Gastroesophageal sphincter (tissue), 3 donors: ENCODE measurements at regions not wholly inside any gene's neighbourhood (a gene's known extent, or its start where the extent isn't known, plus 50 kb on each side); places are given as distances from the start of the nearest gene placed in this dataset.

Experiments used
- EP300 ChIP-seq: sonication (generic); formaldehyde crosslinking; IDR thresholded peaks from one replicate; pipeline ENCODE4 v1.6.1; 2017; ENCODE audit warnings: antibody characterized with exemption, mild to moderate bottlenecking
- POLR2A ChIP-seq, 2 donors: fragments of 450-650 bp; IDR thresholded peaks; one replicate each; pipeline ENCODE4 v1.6.1; 2017; ENCODE audit warnings: antibody characterized with exemption in 2 of 2, mild to moderate bottlenecking in 2 of 2, moderate library complexity in 1 of 2
- POLR2AphosphoS5 ChIP-seq: sonication (generic); formaldehyde crosslinking; IDR thresholded peaks from one replicate; pipeline ENCODE4 v1.6.1; 2017; ENCODE audit warnings: antibody characterized with exemption
- TF ChIP-seq, protein P1 (sequence below), 4 experiments: fragments of 200-600 bp in 2 of 4; fragments of 450-650 bp in 2 of 4; sonication (generic) in 1 of 4; IDR thresholded peaks; one replicate each; pipeline ENCODE4 v1.5.1; 2017 to 2019; ENCODE audit warnings: antibody characterized with exemption in 4 of 4, mild to moderate bottlenecking in 2 of 4, moderate library complexity in 2 of 4

DNA sequence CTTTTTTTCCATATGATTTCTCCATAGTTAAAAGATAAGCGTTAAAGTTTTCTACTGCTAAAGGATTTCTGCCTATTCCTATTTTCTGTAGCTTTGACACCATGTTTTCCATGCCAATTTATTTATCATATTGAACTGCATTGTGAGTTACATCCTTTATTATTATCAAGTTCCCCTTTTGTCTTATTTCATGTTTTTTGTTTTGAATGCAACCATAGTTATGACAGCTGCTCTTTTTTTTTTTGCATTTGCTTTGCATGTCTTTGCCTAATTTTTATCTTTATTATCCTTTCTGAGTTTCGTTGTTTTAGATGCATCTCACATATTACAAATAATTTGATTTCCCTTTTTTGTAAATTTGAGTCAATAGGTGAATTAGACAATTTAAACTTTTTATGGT, 161.5 kb downstream of the DEPDC1B start:
- TF ChIP-seq, protein P1, sequence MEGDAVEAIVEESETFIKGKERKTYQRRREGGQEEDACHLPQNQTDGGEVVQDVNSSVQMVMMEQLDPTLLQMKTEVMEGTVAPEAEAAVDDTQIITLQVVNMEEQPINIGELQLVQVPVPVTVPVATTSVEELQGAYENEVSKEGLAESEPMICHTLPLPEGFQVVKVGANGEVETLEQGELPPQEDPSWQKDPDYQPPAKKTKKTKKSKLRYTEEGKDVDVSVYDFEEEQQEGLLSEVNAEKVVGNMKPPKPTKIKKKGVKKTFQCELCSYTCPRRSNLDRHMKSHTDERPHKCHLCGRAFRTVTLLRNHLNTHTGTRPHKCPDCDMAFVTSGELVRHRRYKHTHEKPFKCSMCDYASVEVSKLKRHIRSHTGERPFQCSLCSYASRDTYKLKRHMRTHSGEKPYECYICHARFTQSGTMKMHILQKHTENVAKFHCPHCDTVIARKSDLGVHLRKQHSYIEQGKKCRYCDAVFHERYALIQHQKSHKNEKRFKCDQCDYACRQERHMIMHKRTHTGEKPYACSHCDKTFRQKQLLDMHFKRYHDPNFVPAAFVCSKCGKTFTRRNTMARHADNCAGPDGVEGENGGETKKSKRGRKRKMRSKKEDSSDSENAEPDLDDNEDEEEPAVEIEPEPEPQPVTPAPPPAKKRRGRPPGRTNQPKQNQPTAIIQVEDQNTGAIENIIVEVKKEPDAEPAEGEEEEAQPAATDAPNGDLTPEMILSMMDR (IDR thresholded peaks at IDR 0.05), result no peak
- TF ChIP-seq POLR2A (IDR thresholded peaks at IDR 0.05), result no peak
- no peak for TF ChIP-seq POLR2AphosphoS5
- no peak for TF ChIP-seq EP300
